ENCODE measurements at regions not wholly inside any gene's neighbourhood (a gene's known extent, or its start where the extent isn't known, plus 50 kb on each side); places are given as distances from the start of the nearest gene placed in this dataset.
"Not testable (repeated sequence)": the region's sequence is repeated elsewhere in the genome, so short reads cannot be mapped to it uniquely, and the experiment has no call there.

- no peak overlapping the region for H3K27ac ChIP-seq (ENCODE audit: low read length)
- H3K9me3 ChIP-seq (ENCODE audit: control insufficient read depth in 2 of 2, low read length in 2 of 2) = no peaks in the 10 kb centered on the region
- no peak overlapping the region for H3K4me3 ChIP-seq (ENCODE audit: low read length in 2 of 2)
- H3K27me3 ChIP-seq (ENCODE audit: control insufficient read depth in 1 of 2, insufficient read depth in 2 of 2, low read length in 2 of 2) = no peaks in the 10 kb centered on the region
- H3K36me3 ChIP-seq (ENCODE audit: control insufficient read depth in 2 of 2, insufficient read depth in 2 of 2, low read length in 2 of 2) = no peaks in the 10 kb centered on the region
- no peak overlapping the region for H3K9ac ChIP-seq (ENCODE audit: low read length in 2 of 2)
- H3K4me1 ChIP-seq (ENCODE audit: control insufficient read depth, insufficient read depth, low read length) = no peaks in the 10 kb centered on the region
Measured at GRCh38 chr18:55964171-55964570, 376.2 kb upstream of the TCF4 start.

GRCh38 chr18:55953326-55953725 is 365.3 kb upstream of the TCF4 start:
- Histone ChIP-seq H3K9me3 (ENCODE audit: control insufficient read depth in 2 of 2, low read length in 2 of 2) (no peaks in the 10 kb centered on the region), H3K4me3 (ENCODE audit: low read length in 2 of 2) (no peak overlapping the region), H3K27me3 (ENCODE audit: control insufficient read depth in 1 of 2, insufficient read depth in 2 of 2, low read length in 2 of 2) (no peaks in the 10 kb centered on the region), H3K4me1 (ENCODE audit: control insufficient read depth, insufficient read depth, low read length) (no peaks in the 10 kb centered on the region), H3K9ac (ENCODE audit: low read length in 2 of 2) (no peak overlapping the region), H3K27ac (ENCODE audit: low read length) (no peak overlapping the region), H3K36me3 (ENCODE audit: control insufficient read depth in 2 of 2, insufficient read depth in 2 of 2, low read length in 2 of 2) (no peaks in the 10 kb centered on the region)

- not testable (repeated sequence) for H3K36me3 ChIP-seq (ENCODE audit: control insufficient read depth in 2 of 2, insufficient read depth in 2 of 2, low read length in 2 of 2); H3K4me1 ChIP-seq (ENCODE audit: control insufficient read depth, insufficient read depth, low read length); H3K4me3 ChIP-seq (ENCODE audit: low read length in 2 of 2); H3K27ac ChIP-seq (ENCODE audit: low read length); H3K27me3 ChIP-seq (ENCODE audit: control insufficient read depth in 1 of 2, insufficient read depth in 2 of 2, low read length in 2 of 2); H3K9me3 ChIP-seq (ENCODE audit: control insufficient read depth in 2 of 2, low read length in 2 of 2); H3K9ac ChIP-seq (ENCODE audit: low read length in 2 of 2)
Measured at GRCh38 chr18:55951738-55952137, 363.7 kb upstream of the TCF4 start.

DNA sequence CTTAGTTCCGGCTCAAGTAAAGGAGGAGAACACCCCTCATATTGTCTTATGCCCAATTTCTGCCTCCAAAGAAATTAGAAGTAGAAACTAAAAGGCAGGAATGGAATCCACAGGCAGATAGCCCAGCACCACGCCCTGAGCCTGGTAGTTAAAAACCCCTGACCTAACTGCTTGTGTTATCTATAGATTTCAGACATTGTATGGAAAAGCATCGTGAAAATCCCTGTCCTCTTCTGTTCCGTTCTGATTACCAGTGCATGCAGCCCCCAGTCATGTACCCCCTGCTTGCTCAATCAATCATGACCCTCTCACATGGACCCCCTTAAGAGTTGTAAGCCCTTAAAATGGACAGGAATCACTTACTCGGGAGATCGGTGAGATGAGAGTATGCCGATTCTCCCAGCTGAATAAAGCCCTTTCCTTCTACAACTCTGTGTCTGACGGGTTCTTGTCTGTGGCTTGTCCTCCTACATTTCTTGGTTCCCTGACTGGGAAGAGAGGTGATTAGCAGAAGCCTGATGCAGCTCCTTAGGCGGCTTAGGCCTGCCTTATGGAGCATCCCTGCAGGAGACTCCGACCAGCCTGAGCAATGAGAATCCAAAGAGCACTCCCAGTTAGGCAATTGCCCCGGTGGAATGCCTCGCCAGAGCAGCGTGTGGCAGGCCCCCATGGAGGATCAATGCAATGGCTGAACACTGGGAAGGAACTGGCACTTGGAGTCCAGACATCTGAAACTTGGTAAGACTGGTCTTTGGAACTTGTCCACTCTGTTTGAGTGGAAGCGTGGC is 362.6 kb upstream of the TCF4 start:
- no peak overlapping the region for H3K9ac ChIP-seq (ENCODE audit: low read length in 2 of 2)
- no peaks in the 10 kb centered on the region for H3K9me3 ChIP-seq (ENCODE audit: control insufficient read depth in 2 of 2, low read length in 2 of 2)
- H3K4me3 ChIP-seq (ENCODE audit: low read length in 2 of 2) = no peak overlapping the region
- H3K27me3 ChIP-seq (ENCODE audit: control insufficient read depth in 1 of 2, insufficient read depth in 2 of 2, low read length in 2 of 2) = no peaks in the 10 kb centered on the region
- no peaks in the 10 kb centered on the region for H3K4me1 ChIP-seq (ENCODE audit: control insufficient read depth, insufficient read depth, low read length)
- H3K27ac ChIP-seq (ENCODE audit: low read length) = no peak overlapping the region
- H3K36me3 ChIP-seq (ENCODE audit: control insufficient read depth in 2 of 2, insufficient read depth in 2 of 2, low read length in 2 of 2) = no peaks in the 10 kb centered on the region

- H3K4me1 ChIP-seq (ENCODE audit: control insufficient read depth, insufficient read depth, low read length) = no peaks in the 10 kb centered on the region
- H3K27ac ChIP-seq (ENCODE audit: low read length) = no peak overlapping the region
- H3K27me3 ChIP-seq (ENCODE audit: control insufficient read depth in 1 of 2, insufficient read depth in 2 of 2, low read length in 2 of 2) = no peaks in the 10 kb centered on the region
- no peaks in the 10 kb centered on the region for H3K36me3 ChIP-seq (ENCODE audit: control insufficient read depth in 2 of 2, insufficient read depth in 2 of 2, low read length in 2 of 2)
- no peak overlapping the region for H3K4me3 ChIP-seq (ENCODE audit: low read length in 2 of 2)
- peaks cover 2 to 3% of the 10 kb centered on the region in 2 donors for H3K9me3 ChIP-seq (ENCODE audit: control insufficient read depth in 2 of 2, low read length in 2 of 2)
- no peak overlapping the region for H3K9ac ChIP-seq (ENCODE audit: low read length in 2 of 2)
Measured at GRCh38 chr18:55934821-55935220, 346.8 kb upstream of the TCF4 start.

DNA sequence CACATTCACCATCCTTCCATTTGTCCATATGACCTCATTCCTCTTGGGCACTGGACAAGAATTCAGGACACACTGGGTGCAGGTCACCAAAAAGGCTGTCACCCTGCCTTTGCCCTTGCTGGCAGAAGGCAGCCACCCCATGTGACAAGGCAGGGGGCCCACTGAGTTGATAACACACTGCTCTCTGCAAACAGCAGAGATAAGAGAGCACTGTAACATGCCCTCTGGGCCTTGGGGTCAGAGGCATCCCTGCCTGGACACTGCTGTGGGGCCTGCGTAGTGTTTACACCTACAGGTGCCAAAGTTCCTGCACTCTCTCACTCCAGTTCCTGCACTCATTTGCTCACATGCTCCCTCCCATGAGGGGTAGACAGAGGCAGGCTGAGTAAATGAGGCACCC is 344.7 kb upstream of the TCF4 start:
- H3K9me3 ChIP-seq (ENCODE audit: control insufficient read depth in 2 of 2, low read length in 2 of 2) = peaks cover 0 to 3% of the 10 kb centered on the region in 2 donors
- H3K27me3 ChIP-seq (ENCODE audit: control insufficient read depth in 1 of 2, insufficient read depth in 2 of 2, low read length in 2 of 2) = no peaks in the 10 kb centered on the region
- no peak overlapping the region for H3K9ac ChIP-seq (ENCODE audit: low read length in 2 of 2)
- no peak overlapping the region for H3K4me3 ChIP-seq (ENCODE audit: low read length in 2 of 2)
- no peak overlapping the region for H3K27ac ChIP-seq (ENCODE audit: low read length)
- no peaks in the 10 kb centered on the region for H3K36me3 ChIP-seq (ENCODE audit: control insufficient read depth in 2 of 2, insufficient read depth in 2 of 2, low read length in 2 of 2)
- no peaks in the 10 kb centered on the region for H3K4me1 ChIP-seq (ENCODE audit: control insufficient read depth, insufficient read depth, low read length)

DNA sequence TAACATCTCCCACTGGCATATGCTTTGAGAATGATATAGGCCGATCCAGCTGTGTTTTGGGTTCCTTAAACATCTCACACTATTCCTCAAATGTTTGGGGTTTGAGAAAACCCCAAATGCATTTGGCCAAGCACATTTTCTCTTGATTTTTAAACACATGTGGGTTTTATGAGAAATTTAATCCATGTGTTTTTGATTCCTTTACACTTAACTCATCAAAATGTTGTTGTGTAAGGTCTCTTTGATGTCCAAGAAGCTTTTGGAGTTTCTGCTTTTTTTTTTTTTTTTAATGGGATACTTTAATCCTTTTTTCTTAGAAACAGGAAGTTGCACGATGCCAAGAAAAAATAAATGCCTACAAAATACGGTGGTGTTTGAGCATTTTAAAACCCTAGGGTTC is 339.8 kb upstream of the TCF4 start:
- Histone ChIP-seq H3K27ac (ENCODE audit: low read length) (no peak overlapping the region), H3K36me3 (ENCODE audit: control insufficient read depth in 2 of 2, insufficient read depth in 2 of 2, low read length in 2 of 2) (no peaks in the 10 kb centered on the region), H3K4me1 (ENCODE audit: control insufficient read depth, insufficient read depth, low read length) (no peaks in the 10 kb centered on the region), H3K4me3 (ENCODE audit: low read length in 2 of 2) (no peak overlapping the region), H3K27me3 (ENCODE audit: control insufficient read depth in 1 of 2, insufficient read depth in 2 of 2, low read length in 2 of 2) (no peaks in the 10 kb centered on the region), H3K9me3 (ENCODE audit: control insufficient read depth in 2 of 2, low read length in 2 of 2) (no peaks in the 10 kb centered on the region), H3K9ac (ENCODE audit: low read length in 2 of 2) (no peak overlapping the region)

DNA sequence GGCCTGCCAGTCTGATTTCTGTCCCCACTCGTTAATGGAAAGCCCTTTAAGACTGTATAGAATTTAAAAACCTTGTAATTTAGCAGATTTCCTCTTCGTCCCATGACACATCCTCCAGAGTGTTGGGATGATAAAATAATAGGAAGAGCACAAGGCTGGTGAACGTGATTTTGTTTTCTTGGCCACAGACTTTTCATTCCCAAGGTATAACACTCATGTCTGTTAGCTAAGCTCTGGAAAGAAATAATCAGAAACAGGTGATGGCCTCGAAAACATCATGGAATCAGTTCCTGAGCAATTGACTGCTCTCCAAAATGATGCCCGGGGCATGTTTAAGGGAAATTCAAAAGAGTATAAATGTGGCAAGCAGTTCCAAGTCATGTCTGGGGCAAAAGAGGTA is 337.8 kb upstream of the TCF4 start:
- Histone ChIP-seq H3K4me3 (ENCODE audit: low read length in 2 of 2) (no peak overlapping the region), H3K36me3 (ENCODE audit: control insufficient read depth in 2 of 2, insufficient read depth in 2 of 2, low read length in 2 of 2) (no peaks in the 10 kb centered on the region), H3K27ac (ENCODE audit: low read length) (no peak overlapping the region)

DNA sequence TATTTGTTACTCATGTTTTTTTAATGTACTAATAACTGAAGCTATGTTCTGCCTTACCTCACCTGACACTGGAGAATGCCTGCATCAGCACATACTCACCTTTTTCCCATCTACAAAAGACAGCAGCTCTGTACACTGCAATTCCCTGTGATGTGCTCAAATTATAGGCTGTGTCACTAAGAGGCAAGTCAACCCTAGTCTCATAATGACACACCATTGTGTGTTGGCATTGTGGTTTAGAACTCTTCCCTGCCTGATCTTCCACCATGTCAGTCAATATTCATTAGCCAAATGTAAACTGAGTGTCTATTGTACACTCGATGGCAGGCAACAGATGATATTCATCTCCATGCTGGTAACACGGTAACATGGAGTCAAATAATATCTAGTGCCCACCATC is 332.1 kb upstream of the TCF4 start:
- Histone ChIP-seq H3K9ac (ENCODE audit: low read length in 2 of 2) (no peak overlapping the region), H3K4me1 (ENCODE audit: control insufficient read depth, insufficient read depth, low read length) (no peaks in the 10 kb centered on the region), H3K4me3 (ENCODE audit: low read length in 2 of 2) (no peak overlapping the region), H3K27me3 (ENCODE audit: control insufficient read depth in 1 of 2, insufficient read depth in 2 of 2, low read length in 2 of 2) (no peaks in the 10 kb centered on the region), H3K9me3 (ENCODE audit: control insufficient read depth in 2 of 2, low read length in 2 of 2) (no peaks in the 10 kb centered on the region), H3K36me3 (ENCODE audit: control insufficient read depth in 2 of 2, insufficient read depth in 2 of 2, low read length in 2 of 2) (no peaks in the 10 kb centered on the region), H3K27ac (ENCODE audit: low read length) (no peak overlapping the region)

More for the DNA sequence above, 337.8 kb upstream of the TCF4 start:
- Histone ChIP-seq H3K4me1 (ENCODE audit: control insufficient read depth, insufficient read depth, low read length) (no peaks in the 10 kb centered on the region), H3K9me3 (ENCODE audit: control insufficient read depth in 2 of 2, low read length in 2 of 2) (no peaks in the 10 kb centered on the region), H3K9ac (ENCODE audit: low read length in 2 of 2) (no peak overlapping the region), H3K27me3 (ENCODE audit: control insufficient read depth in 1 of 2, insufficient read depth in 2 of 2, low read length in 2 of 2) (no peaks in the 10 kb centered on the region)

DNA sequence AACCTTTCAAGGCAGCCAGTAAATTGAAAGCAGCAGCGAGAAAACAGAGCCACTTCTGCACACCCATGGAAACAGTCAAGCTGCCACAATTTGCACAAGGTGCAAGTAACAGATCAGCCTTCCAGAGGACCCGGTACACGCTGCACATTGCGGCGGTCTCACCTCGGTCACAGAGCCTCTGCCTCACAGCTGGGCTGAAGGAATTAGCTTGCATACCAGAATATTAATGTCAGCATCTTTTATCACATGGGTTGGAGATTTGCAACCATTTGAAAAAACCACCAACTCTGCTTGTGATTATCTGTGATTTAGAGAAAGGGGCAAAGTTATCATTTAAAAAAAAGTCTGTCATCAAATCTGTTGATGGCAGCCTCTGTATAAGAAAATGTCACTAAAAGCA is 330.5 kb upstream of the TCF4 start:
- no peak overlapping the region for H3K9ac ChIP-seq (ENCODE audit: low read length in 2 of 2)
- H3K27me3 ChIP-seq (ENCODE audit: control insufficient read depth in 1 of 2, insufficient read depth in 2 of 2, low read length in 2 of 2) = no peaks in the 10 kb centered on the region
- H3K4me1 ChIP-seq (ENCODE audit: control insufficient read depth, insufficient read depth, low read length) = no peaks in the 10 kb centered on the region
- no peaks in the 10 kb centered on the region for H3K36me3 ChIP-seq (ENCODE audit: control insufficient read depth in 2 of 2, insufficient read depth in 2 of 2, low read length in 2 of 2)
- H3K27ac ChIP-seq (ENCODE audit: low read length) = no peak overlapping the region
- no peaks in the 10 kb centered on the region for H3K9me3 ChIP-seq (ENCODE audit: control insufficient read depth in 2 of 2, low read length in 2 of 2)
- H3K4me3 ChIP-seq (ENCODE audit: low read length in 2 of 2) = no peak overlapping the region

GRCh38 chr18:55912919-55913318 is 324.9 kb upstream of the TCF4 start:
- H3K4me3 ChIP-seq (ENCODE audit: low read length in 2 of 2) = no peak overlapping the region
- H3K36me3 ChIP-seq (ENCODE audit: control insufficient read depth in 2 of 2, insufficient read depth in 2 of 2, low read length in 2 of 2) = no peaks in the 10 kb centered on the region
- H3K27ac ChIP-seq (ENCODE audit: low read length) = no peak overlapping the region
- no peaks in the 10 kb centered on the region for H3K27me3 ChIP-seq (ENCODE audit: control insufficient read depth in 1 of 2, insufficient read depth in 2 of 2, low read length in 2 of 2)
- H3K9ac ChIP-seq (ENCODE audit: low read length in 2 of 2) = no peak overlapping the region
- H3K9me3 ChIP-seq (ENCODE audit: control insufficient read depth in 2 of 2, low read length in 2 of 2) = no peaks in the 10 kb centered on the region
- no peaks in the 10 kb centered on the region for H3K4me1 ChIP-seq (ENCODE audit: control insufficient read depth, insufficient read depth, low read length)

Data from stomach smooth muscle (tissue), 2 donors.